HG03045 (cell line): ENCODE measurements at regions not wholly inside any gene's neighbourhood (a gene's known extent, or its start where the extent isn't known, plus 50 kb on each side); places are given as distances from the start of the nearest gene placed in this dataset.
"Not testable (repeated sequence)": the region's sequence is repeated elsewhere in the genome, so short reads cannot be mapped to it uniquely, and the experiment has no call there.

Experiments
- ATAC-seq: cut with Tn5 transposase; IDR thresholded peaks from one replicate; pipeline ENCODE4 v1.9.1; 2021; ENCODE audit warnings: mild to moderate bottlenecking, moderate library complexity; ENCODE audit not compliant: unreplicated experiment

GRCh38 chr14:34300882-34301734, 160.9 kb downstream of the SPTSSA start:
- ATAC-seq, result no peak

- ATAC-seq, result no peak
Observed at GRCh38 chr14:34300330-34300729, 161.7 kb downstream of the SPTSSA start.

GRCh38 chr14:34299360-34299759, 162.7 kb downstream of the SPTSSA start:
- ATAC-seq, result no peak

- ATAC-seq, result no peak
Observed at GRCh38 chr14:34297786-34298520, 164.1 kb downstream of the SPTSSA start.

- no peak for ATAC-seq
Observed at GRCh38 chr14:34283590-34283989, 178.4 kb downstream of the SPTSSA start.

GRCh38 chr14:34277191-34277590, 184.8 kb downstream of the SPTSSA start:
- ATAC-seq, result no peak

GRCh38 chr14:34275530-34275929, 186.5 kb downstream of the SPTSSA start:
- no peak for ATAC-seq

GRCh38 chr14:34275078-34275477, 187.0 kb downstream of the SPTSSA start:
- ATAC-seq, result no peak

- ATAC-seq, result not testable (repeated sequence)
Observed at GRCh38 chr14:34273716-34274115, 188.3 kb downstream of the SPTSSA start.

GRCh38 chr14:34270361-34270760, 191.7 kb downstream of the SPTSSA start:
- ATAC-seq, result no peak

- ATAC-seq, result no peak
Observed at GRCh38 chr14:34266344-34266743, 195.7 kb downstream of the SPTSSA start.

- no peak for ATAC-seq
Observed at GRCh38 chr14:34262127-34262910, 199.7 kb downstream of the SPTSSA start.

- no peak for ATAC-seq
Observed at GRCh38 chr14:34259996-34260395, 202.0 kb downstream of the SPTSSA start.

- no peak for ATAC-seq
Observed at GRCh38 chr14:34258318-34258717, 203.7 kb downstream of the SPTSSA start.

- ATAC-seq, result no peak
Observed at GRCh38 chr14:34257505-34257904, 204.5 kb downstream of the SPTSSA start.

GRCh38 chr14:34256223-34256622, 205.8 kb downstream of the SPTSSA start:
- no peak for ATAC-seq

GRCh38 chr14:34254571-34254970, 207.5 kb downstream of the SPTSSA start:
- no peak for ATAC-seq

GRCh38 chr14:34254031-34254430, 208.0 kb downstream of the SPTSSA start:
- no peak for ATAC-seq

- no peak for ATAC-seq
Observed at GRCh38 chr14:34252227-34252626, 209.8 kb downstream of the SPTSSA start.

GRCh38 chr14:34251662-34252061, 210.4 kb downstream of the SPTSSA start:
- ATAC-seq, result no peak

GRCh38 chr14:34250959-34251358, 211.1 kb downstream of the SPTSSA start:
- ATAC-seq, result no peak
